ENCODE measurements at regions not wholly inside any gene's neighbourhood (a gene's known extent, or its start where the extent isn't known, plus 50 kb on each side); places are given as distances from the start of the nearest gene placed in this dataset.

DNA sequence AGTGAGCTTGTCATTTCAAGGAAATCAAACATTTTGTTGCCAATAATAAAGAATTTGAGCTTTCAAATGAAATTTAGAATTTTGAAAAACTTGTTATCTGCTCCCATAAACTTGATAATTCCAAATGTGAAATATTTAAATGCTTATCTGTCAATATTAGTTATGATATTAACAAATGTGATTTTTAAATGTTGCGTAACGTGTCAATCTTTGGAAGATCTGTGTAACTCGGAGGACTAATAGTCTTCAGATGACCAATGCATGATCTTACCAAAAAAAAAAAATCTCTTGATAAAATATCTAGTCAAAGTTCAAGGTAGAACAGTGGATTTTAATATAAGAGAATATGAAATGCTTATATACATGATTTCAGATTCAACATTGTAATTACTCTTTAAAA lies 274.5 kb upstream of the HSF2 start:
- DNase-seq (ENCODE audit: low read depth) = no peak
- H3K4me3 ChIP-seq (ENCODE audit: low read length) = no peak overlapping the region
- TF ChIP-seq, protein P1, sequence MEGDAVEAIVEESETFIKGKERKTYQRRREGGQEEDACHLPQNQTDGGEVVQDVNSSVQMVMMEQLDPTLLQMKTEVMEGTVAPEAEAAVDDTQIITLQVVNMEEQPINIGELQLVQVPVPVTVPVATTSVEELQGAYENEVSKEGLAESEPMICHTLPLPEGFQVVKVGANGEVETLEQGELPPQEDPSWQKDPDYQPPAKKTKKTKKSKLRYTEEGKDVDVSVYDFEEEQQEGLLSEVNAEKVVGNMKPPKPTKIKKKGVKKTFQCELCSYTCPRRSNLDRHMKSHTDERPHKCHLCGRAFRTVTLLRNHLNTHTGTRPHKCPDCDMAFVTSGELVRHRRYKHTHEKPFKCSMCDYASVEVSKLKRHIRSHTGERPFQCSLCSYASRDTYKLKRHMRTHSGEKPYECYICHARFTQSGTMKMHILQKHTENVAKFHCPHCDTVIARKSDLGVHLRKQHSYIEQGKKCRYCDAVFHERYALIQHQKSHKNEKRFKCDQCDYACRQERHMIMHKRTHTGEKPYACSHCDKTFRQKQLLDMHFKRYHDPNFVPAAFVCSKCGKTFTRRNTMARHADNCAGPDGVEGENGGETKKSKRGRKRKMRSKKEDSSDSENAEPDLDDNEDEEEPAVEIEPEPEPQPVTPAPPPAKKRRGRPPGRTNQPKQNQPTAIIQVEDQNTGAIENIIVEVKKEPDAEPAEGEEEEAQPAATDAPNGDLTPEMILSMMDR (conservative IDR thresholded peaks at IDR 0.05; ENCODE audit: low read length) = no peak

DNA sequence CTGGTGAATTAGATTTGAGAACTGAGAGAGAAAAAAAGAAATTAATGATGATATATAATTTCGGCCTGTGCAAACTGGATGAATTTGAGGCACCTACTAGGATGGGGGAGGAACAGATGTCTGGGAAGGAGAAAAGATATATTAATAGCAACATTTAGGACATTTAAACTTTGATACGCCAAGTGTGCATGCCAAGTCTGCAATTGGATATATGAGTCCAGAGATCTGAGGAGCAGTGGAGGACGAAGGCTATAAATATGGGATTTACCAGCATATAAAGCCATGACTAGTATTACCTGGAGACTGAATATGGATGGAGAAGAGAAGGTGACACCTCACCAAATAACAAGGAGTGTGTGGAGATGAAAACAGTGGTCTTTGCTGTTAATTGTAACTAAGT lies 272.6 kb upstream of the HSF2 start:
- TF ChIP-seq, protein P1 (conservative IDR thresholded peaks at IDR 0.05; ENCODE audit: low read length) = no peak
- no peak overlapping the region for H3K4me3 ChIP-seq (ENCODE audit: low read length)
- DNase-seq (ENCODE audit: low read depth) = no peak

DNA sequence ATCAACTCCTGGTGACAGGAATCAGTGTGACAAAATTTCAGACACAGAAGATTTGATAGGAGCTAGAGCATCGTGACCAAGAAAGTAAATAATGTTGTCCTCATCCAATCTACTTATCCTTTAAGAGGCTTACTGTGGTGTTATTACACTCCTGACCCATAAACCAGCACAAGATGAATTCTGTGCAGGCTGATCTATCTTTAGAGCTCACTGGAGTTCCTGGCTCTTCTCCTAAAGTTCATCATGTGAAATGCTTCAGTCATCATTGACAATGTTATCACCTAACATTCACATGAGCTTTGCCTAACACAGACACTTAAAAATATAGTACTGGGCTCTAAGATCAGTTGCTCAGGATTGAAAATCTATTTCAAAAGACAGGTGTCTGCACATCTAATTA lies 271.0 kb upstream of the HSF2 start:
- H3K4me3 ChIP-seq (ENCODE audit: low read length) = no peak overlapping the region
- no peak for DNase-seq (ENCODE audit: low read depth)
- TF ChIP-seq, protein P1 (conservative IDR thresholded peaks at IDR 0.05; ENCODE audit: low read length) = no peak

DNA sequence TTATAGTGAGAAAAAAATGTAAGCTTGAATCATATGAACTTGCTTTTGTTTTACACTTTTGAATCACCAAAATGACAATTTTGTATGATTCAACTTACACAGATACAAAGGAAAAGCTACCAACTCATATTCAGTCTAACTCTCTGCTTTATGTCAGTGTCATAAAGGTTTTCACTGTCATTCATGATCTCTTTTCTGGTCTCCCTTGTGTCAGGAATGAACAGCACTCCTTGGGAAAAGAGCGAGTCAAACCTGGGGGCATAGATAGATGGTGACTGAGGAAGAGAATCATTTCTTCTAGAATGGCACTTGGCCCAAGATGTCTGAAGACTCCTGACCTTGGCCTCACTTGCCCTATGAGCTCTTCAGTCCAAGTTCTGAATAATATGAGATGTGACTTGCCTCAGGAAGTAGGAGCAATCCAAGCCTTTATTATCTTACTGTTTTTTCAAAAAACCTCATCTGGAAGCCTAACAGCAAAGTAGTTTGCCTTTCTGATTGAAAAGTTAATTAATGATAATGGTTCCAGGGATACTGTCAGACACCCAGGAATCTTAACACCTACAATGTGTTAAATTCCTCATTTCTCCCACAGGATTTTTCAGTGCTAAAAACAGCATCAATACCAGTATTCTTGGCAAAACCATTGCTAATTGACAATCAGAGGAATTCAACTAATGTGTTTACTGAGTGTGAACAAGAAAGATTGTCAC lies 270.0 kb upstream of the HSF2 start:
- DNase-seq (ENCODE audit: low read depth) = no peak
- no peak overlapping the region for H3K4me3 ChIP-seq (ENCODE audit: low read length)
- TF ChIP-seq, protein P1 (conservative IDR thresholded peaks at IDR 0.05; ENCODE audit: low read length) = no peak

DNA sequence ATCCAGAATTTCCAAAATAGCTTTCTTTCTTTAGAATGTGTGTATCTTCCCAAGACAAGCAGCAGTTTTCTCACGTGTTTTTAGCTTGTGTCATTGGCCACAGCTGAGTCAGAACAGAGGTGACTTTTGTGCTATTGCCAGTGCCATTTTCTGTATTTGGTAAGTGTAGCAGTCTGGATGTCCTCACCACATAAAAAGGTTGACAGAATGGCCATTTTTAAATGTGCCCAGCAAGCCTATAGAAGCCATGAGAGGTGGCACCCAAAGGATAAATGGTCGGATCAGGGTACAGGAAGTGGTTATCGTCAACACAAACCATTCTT lies 269.5 kb upstream of the HSF2 start:
- TF ChIP-seq, protein P1 (conservative IDR thresholded peaks at IDR 0.05; ENCODE audit: low read length) = no peak
- peak; percentile 5 for DNase-seq (ENCODE audit: low read depth)
- no peak overlapping the region for H3K4me3 ChIP-seq (ENCODE audit: low read length)

DNA sequence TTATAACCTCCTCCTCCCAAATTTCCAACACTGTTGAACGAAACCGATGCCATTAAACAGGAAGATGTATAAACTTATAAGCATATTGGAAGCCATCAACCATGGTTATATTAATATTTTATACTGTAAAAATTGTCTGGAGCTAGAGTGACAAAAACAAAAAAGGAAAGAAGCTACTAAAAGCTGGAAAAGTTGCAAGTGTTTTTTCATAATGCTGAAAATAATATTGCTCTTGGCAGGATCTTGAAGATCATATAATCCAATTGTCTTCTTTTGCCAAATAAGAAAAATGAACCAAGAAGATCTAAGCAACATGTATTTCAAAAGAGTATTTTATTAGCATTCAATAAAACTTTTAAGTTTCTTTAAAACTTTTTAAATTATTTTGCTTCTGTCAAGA lies 268.9 kb upstream of the HSF2 start:
- DNase-seq (ENCODE audit: low read depth) = no peak
- H3K4me3 ChIP-seq (ENCODE audit: low read length) = no peak overlapping the region
- TF ChIP-seq, protein P1 (conservative IDR thresholded peaks at IDR 0.05; ENCODE audit: low read length) = no peak

DNA sequence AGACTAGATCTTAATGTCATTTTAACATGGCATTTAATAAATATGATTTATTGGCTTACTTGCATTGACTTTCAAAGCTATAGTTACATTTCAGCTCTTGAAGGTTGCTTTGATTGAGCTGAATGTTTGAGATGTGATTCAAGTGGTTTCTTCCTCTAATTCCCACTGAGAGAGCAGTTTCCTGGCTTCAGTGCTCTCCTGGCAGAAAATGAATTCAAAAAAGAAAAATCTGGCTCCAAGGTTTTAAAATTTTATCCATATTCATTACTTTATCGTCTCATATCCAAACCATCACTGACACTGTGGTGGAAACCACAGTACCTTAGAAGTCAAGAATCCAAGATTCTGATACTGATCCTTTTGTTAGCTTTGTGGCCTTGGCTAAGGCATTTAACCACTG lies 263.1 kb upstream of the HSF2 start:
- TF ChIP-seq, protein P1 (conservative IDR thresholded peaks at IDR 0.05; ENCODE audit: low read length) = no peak

More for the DNA sequence above, 263.1 kb upstream of the HSF2 start:
- no peak overlapping the region for H3K4me3 ChIP-seq (ENCODE audit: low read length)
- no peak for DNase-seq (ENCODE audit: low read depth)
